Calu3 (cell line): ENCODE measurements at regions not wholly inside any gene's neighbourhood (a gene's known extent, or its start where the extent isn't known, plus 50 kb on each side); places are given as distances from the start of the nearest gene placed in this dataset.

ENCODE experiments used
- BruUV-seq: library from RNA; stranded (reverse); fragments of 400-500 nt; replicated peaks from 2 replicates; lab custom pipeline; 2021; lab: Mats Ljungman, UMichigan
- CTCF ChIA-PET: fragments of 300-600 bp; sonication (Branson Sonifier 250); formaldehyde crosslinking; loops from one replicate; lab custom pipeline; 2022; ENCODE audit warnings: antibody characterized with exemption; lab: Charles Lee
- DNase-seq: peaks from one replicate; pipeline ENCODE4 v3.0.0; 2022
- H3K27ac Mint-ChIP-seq: one replicate; pipeline ENCODE4 v1.8.0; 2022; ENCODE audit warnings: mixed read lengths; ENCODE audit not compliant: unreplicated experiment
- H3K27me3 Mint-ChIP-seq: one replicate; pipeline ENCODE4 v1.8.0; 2022; ENCODE audit warnings: mixed read lengths; ENCODE audit not compliant: unreplicated experiment
- H3K36me3 Mint-ChIP-seq: one replicate; pipeline ENCODE4 v1.8.0; 2022; ENCODE audit warnings: mild to moderate bottlenecking, moderate library complexity, mixed read lengths; ENCODE audit not compliant: insufficient read depth, unreplicated experiment
- H3K4me1 Mint-ChIP-seq: one replicate; pipeline ENCODE4 v1.8.0; 2022; ENCODE audit warnings: mild to moderate bottlenecking, low read depth, mixed read lengths; ENCODE audit not compliant: unreplicated experiment
- H3K4me3 Mint-ChIP-seq: one replicate; pipeline ENCODE4 v1.8.0; 2022; ENCODE audit warnings: mild to moderate bottlenecking, low read depth, moderate library complexity, mixed read lengths; ENCODE audit not compliant: unreplicated experiment
- H3K9me3 Mint-ChIP-seq: one replicate; pipeline ENCODE4 v1.8.0; 2022; ENCODE audit warnings: low read depth, mixed read lengths; ENCODE audit not compliant: unreplicated experiment
- intact Hi-C: fragments of 100-400 bp; cut with micrococcal nuclease; formaldehyde crosslinking; loops from one replicate; pipeline ENCODE4 v1.10.0; 2022; ENCODE audit not compliant: unreplicated experiment
- TF ChIP-seq, protein P1 (sequence below): fragments of 200-600 bp; IDR thresholded peaks from one replicate; pipeline ENCODE4 v1.8.0; 2022; ENCODE audit warnings: antibody characterized with exemption; ENCODE audit not compliant: unreplicated experiment

DNA sequence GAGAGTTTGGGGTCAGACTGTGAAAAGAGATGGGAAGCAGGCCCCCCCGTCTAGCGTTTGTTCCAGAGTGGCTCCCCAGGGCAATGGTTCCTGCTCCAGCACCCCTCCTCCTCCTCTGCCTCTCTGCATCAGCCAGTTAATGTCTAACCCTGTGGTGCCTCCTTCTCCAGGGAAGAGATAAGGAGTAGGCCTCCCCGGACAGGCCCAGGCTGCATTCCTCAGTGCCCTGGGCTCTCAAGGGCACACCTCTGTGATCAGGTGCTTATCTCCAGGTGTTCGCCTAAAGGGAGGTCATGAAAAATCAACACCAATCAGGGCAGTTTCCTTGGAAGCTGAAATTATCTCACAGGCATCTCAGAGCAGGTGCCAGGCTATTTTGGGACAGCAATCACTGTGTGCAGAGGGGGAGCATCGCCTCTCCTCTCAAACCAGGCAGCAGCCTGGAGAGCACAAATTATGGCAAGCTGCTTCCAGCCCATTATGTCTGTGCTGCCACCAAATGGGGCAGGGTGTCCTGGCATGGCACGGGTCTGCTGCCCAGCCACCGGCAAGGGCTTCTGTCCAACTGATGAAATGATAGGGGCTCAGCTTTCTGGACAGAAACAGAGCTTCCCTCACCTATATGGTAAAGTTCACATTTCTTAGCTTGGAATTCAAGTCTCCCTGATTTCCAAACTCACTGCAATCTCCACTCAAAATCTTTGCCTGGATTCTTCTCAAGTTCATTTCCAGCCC, 255.8 kb upstream of the SLC14A2 start:
- DNase-seq = peak; percentile 63
- CTCF ChIA-PET = interaction anchor here (0.5 kb wide), 1 partner anchor 150 kb away, joined by 3 read pairs; no protein-coding TSS in a partner anchor
- intact Hi-C loops = no loop called here
- Mint-ChIP-seq H3K27me3 (no peaks in the 10 kb centered on the region), H3K4me3 (peak overlapping the region; percentile 3), H3K4me1 (peaks cover 48% of the 10 kb centered on the region), H3K27ac (no peak overlapping the region), H3K9me3 (no peaks in the 10 kb centered on the region), H3K36me3 (no peaks in the 10 kb centered on the region)
- BruUV-seq = no TSS peak
- TF ChIP-seq, protein P1, sequence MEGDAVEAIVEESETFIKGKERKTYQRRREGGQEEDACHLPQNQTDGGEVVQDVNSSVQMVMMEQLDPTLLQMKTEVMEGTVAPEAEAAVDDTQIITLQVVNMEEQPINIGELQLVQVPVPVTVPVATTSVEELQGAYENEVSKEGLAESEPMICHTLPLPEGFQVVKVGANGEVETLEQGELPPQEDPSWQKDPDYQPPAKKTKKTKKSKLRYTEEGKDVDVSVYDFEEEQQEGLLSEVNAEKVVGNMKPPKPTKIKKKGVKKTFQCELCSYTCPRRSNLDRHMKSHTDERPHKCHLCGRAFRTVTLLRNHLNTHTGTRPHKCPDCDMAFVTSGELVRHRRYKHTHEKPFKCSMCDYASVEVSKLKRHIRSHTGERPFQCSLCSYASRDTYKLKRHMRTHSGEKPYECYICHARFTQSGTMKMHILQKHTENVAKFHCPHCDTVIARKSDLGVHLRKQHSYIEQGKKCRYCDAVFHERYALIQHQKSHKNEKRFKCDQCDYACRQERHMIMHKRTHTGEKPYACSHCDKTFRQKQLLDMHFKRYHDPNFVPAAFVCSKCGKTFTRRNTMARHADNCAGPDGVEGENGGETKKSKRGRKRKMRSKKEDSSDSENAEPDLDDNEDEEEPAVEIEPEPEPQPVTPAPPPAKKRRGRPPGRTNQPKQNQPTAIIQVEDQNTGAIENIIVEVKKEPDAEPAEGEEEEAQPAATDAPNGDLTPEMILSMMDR = no peak

DNA sequence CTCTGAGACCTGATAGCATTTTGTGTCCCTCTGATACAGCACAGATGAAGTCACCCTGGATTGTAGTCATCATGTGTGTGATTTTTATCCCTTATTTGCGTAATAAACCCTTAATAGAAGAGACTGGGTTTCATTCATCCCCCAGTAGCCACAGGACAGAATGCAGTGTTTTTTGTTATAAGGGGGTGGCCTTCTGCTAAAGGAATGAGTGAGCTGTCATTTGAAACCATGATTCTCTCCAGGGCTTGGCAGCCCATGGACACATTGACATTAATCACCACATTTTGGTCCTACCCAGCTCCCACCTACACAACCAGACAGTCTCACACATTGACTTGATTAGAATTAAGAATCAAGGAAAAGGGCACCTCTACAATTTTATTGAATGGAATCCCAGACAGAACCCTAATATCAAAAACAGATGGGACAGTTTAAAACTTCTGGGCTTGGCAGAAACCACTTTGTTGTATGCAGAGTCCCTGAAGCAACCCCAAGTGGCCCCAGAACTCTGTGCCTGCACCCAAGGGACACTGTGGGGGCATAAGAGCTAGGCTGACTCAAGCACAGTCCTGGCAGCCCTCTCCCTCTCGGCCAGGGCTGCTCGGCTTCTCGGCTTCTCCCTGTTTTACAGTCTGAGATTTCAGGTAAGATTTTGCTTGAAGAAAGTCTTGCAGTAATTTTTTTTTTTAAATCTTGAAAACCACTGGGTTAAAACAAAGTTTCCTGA, 254.0 kb upstream of the SLC14A2 start:
- Mint-ChIP-seq H3K36me3 (no peaks in the 10 kb centered on the region), H3K27me3 (no peaks in the 10 kb centered on the region), H3K4me1 (peaks cover 48% of the 10 kb centered on the region), H3K27ac (no peak overlapping the region), H3K4me3 (no peak overlapping the region), H3K9me3 (no peaks in the 10 kb centered on the region)
- no TSS peak for BruUV-seq
- TF ChIP-seq, protein P1 = no peak
- no peak for DNase-seq
- intact Hi-C loops = no loop called here
- CTCF ChIA-PET = interaction anchor here (0.6 kb wide), 1 partner anchor 23 kb away, joined by 6 read pairs; no protein-coding TSS in a partner anchor

DNA sequence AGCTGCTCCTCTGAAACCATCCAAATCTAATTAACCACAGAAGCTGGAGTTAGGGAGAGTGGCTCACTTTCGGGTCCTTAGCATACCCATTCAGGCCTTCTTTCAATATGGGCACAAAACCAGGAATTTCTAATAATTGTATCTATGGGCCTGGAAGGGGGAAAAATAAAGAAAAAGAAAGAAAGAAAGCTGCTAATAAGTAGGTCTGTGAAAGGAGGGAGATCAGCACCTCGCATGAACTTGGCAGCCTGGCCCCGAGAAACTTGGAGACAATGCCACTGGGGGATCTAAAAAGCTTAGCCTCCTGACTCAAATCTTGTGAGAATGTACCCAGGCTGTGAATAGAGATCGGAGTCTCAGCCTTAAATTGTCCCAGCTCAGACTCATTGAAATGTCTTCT, 252.1 kb upstream of the SLC14A2 start:
- no peak for DNase-seq
- Mint-ChIP-seq H3K4me3 (no peak overlapping the region), H3K4me1 (peaks cover 32% of the 10 kb centered on the region), H3K27me3 (no peaks in the 10 kb centered on the region), H3K9me3 (no peaks in the 10 kb centered on the region), H3K36me3 (no peaks in the 10 kb centered on the region), H3K27ac (no peak overlapping the region)
- TF ChIP-seq, protein P1 = no peak
- CTCF ChIA-PET = interaction anchor here (0.6 kb wide), 1 partner anchor 179 kb away, joined by 3 read pairs; no protein-coding TSS in a partner anchor
- intact Hi-C loops = no loop called here
- BruUV-seq = no TSS peak

DNA sequence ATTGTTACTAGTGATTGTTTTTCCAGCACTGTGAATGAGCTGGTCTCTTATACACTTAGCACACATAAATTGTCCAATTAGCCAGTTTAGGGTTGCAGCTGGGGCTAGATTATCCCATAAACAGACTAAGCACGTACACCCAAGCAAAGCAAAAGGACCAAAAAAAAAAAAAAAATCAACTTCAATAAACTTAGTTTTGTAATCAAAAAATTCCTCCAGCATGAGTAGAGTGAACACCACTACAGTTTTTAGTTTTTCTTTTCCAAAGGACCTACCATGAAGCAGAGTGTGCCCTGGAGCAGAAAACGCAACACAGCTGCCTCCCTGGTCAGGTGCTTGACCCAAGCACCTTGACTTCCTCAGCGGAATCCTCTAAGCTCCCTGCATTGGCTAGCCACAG, 249.4 kb upstream of the SLC14A2 start:
- no peaks in the 10 kb centered on the region for H3K9me3 Mint-ChIP-seq
- no peaks in the 10 kb centered on the region for H3K27me3 Mint-ChIP-seq
- no TSS peak for BruUV-seq
- peaks cover 6% of the 10 kb centered on the region for H3K4me1 Mint-ChIP-seq
- CTCF ChIA-PET = no interaction called here
- no peak overlapping the region for H3K27ac Mint-ChIP-seq
- TF ChIP-seq, protein P1 = no peak
- H3K4me3 Mint-ChIP-seq = no peak overlapping the region
- intact Hi-C loops = no loop called here
- H3K36me3 Mint-ChIP-seq = no peaks in the 10 kb centered on the region
- no peak for DNase-seq
